GM18511 (cell line): ENCODE measurements at regions not wholly inside any gene's neighbourhood (a gene's known extent, or its start where the extent isn't known, plus 50 kb on each side); places are given as distances from the start of the nearest gene placed in this dataset.

ENCODE experiments used
- ATAC-seq: cut with Tn5 transposase; IDR thresholded peaks from one replicate; pipeline ENCODE4 v1.9.1; 2021; ENCODE audit warnings: mild to moderate bottlenecking, moderate library complexity; ENCODE audit not compliant: unreplicated experiment

- no peak for ATAC-seq
Measured at GRCh38 chr7:16065939-16066338, 355.4 kb downstream of the CRPPA start.

DNA sequence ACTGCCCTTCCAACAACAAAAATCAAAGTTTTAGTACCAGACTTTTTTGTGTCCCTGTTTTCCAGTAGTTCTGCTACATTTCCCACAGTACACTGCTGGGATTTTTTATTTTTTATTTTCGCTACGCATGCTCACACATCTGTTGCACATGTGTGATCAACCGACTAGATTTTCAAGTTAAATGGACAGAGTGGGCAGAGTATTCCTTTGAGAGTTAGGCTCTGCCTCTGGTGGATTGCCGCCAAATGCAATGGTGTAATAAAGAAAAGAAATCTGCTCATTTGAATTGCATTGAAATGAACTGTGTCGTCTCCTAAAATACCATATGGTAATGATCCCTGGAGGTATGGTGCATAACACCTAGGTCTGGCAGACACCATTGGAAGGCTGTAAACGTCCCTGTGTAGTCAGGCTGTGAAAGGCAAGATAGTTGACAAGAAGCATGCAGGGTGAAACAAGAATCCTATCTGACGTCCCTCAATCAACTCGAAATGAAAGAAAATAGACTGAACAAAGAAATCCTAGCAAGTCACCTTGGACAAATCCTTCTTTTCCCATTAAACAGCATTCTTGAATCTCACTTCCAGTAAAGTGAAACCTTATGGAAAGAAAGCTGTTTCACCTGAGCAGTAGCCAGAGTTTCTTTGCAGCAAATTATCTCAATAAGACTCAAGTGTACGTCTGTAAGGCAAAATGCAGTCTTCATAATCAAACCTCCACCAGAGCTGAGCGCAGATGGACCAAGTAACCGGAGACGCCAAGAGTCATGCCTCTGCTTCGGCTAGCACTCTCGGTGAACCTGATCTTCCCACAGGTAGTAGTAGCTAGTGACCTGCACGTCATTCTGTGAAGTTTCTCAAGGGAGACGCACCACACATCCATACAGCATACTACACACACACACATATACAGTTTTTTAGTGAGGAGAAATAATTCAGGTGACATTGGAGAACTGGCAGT lies 357.3 kb downstream of the CRPPA start:
- ATAC-seq, result no peak

GRCh38 chr7:16063221-16063620 lies 358.1 kb downstream of the CRPPA start:
- no peak for ATAC-seq

DNA sequence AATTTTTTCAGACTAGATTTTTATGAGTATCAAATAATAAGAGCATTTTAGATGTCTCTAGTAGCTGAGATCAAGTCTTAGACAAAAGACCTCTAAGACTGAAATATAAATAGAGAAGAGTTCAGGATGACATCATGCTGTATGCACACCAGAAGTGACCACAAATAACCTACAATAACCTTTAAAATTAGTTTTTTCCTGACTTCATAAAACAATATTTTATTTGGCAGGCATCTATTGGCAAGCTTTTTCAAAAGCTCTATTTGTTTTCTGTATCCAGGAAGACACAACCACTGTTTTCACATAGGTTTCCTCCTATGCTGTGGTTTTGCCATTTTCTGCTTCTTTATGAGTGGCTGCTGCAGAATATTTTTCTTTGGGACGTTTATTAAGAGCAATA lies 359.1 kb downstream of the CRPPA start:
- no peak for ATAC-seq

DNA sequence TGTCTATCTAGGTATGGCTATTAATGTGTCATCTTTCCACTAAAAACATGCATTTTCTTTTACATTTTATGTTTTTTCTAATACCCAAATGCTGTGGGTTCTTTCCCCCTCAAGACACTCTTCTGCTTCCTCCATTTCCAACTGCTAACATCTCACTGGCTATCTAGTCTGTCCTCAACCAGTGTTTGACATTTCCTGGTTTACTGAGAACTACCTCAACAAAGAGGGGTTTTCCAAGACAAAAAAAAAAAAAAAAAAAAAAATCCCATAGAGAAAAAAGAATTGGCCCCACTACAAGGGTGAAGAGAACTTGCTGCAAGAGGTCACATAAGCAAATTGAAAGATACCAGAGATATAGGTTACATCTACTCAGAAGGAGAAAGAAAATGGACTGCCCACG lies 359.7 kb downstream of the CRPPA start:
- no peak for ATAC-seq

GRCh38 chr7:16061011-16061410 lies 360.3 kb downstream of the CRPPA start:
- no peak for ATAC-seq

DNA sequence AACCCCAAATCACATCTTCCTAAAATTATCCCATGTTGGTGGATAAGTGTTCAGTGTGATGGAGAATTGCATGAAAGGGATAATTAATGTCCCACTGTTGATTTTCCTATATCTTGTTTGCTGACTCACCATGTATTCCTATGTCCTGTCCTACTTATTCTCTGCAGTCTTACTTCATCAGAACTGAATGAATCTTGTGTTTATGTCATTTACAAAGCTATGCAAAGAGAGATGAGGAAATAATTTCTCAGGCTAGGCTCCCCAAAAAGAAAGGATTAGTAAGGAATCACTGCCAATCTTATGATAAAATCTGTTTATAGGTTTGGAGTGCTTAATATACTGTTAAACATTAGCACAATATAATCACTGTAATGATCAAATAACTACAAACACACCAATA lies 360.8 kb downstream of the CRPPA start:
- no peak for ATAC-seq

DNA sequence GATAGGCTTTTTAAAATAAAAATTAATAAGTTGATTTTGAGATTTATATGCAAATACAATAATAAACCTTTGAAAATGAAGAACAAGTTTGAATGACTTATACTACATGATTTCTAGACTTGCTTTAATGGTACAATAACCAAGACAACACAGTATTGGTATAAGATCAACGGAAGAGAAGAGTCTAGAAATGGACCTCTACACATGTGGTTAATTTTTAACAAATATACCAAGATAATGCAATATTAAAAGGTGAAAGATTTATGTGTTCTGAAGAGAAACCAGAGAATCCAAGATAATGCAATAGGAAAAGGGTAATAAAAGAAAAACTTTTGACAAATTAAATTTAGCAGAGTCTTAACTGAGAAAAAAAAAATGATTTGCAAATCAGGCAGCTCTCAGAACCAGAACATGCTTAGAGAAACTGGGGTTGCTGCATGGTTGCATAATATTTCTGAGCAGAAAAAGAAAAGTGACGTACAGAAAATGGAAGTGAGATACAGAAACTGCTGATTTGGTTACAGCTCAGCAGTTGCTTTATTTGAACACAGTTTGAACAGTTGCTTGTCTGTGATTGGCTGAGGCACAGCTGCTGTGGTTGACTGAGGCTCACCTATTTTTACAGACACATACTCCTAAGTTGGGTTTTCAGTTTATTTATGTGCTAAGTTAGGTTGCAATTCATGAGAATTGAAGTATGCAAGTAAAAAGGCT lies 365.9 kb downstream of the CRPPA start:
- peak; percentile 86 for ATAC-seq

DNA sequence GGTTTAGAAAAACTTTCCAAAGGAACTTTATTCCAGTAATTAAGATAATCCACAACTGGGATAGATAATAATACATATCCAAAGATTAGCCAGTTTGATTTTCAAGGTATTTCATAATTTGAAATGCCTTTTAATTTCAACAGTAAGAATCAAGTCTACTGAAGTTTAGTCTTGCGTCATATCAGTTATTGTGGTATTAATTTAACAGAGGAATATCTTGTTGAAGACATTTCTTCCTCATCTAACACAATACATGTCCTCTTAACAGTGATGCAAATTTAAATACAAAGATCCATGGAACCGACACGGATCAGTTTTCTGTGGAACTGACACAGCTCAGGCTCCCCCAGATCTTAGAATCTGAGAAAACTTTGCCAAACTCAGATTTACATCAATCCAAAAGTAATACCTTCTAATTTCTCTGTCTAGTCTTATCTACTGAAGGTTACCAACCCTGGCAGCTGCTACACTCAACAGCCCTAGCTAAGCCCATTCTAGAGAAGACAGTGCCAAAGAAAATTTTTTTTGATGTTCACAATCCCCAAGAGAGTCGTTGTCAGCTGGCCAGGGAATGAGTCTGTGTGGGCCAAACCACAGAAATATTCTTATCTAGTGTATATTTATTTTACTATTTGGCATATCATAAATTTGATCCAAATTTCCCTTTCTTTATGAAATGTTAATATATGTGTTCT lies 365.2 kb upstream of the MEOX2 start:
- ATAC-seq, result no peak

DNA sequence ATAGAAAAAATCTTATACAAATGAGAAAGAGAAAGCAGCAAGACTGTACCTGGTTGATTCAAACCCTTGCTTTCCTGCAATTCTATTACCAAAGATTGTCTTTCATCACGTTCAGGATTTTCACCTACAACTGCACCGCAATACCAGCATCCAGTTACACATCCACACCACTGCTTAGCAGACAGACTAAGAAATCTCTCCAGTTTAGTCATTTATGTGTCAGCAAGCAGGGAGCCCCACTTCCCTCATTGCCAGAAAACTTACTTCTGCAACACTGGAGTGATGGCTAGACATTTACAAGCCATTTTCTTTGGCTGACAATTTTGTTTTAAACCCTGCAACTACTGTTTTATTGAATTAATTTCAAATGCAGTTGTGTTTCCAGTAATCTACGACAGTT lies 359.6 kb upstream of the MEOX2 start:
- no peak for ATAC-seq

- no peak for ATAC-seq
Measured at GRCh38 chr7:16045296-16045695, 358.8 kb upstream of the MEOX2 start.

- ATAC-seq, result no peak
Measured at GRCh38 chr7:16044645-16045044, 358.2 kb upstream of the MEOX2 start.

- ATAC-seq, result no peak
Measured at GRCh38 chr7:16040346-16040745, 353.9 kb upstream of the MEOX2 start.

DNA sequence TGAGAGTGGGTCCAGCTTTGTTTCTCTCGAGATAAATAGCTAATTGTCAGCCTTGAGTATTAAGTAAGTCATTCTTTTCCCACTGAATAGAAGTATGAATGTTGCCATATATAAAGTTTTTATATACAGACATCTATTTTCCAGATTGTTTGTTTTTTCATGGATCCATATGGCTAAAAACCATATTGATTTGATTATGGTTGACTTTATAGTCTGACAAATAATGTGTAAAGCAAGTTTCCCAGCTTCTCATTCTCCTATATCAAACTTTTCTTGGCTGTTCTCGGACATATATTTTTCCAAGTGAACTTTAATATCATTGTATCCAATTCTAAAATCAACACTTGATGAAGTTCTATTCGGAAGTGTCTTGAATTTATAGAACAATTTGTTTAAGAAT lies 352.4 kb upstream of the MEOX2 start:
- no peak for ATAC-seq

- no peak for ATAC-seq
Measured at GRCh38 chr7:16035392-16035791, 348.9 kb upstream of the MEOX2 start.

DNA sequence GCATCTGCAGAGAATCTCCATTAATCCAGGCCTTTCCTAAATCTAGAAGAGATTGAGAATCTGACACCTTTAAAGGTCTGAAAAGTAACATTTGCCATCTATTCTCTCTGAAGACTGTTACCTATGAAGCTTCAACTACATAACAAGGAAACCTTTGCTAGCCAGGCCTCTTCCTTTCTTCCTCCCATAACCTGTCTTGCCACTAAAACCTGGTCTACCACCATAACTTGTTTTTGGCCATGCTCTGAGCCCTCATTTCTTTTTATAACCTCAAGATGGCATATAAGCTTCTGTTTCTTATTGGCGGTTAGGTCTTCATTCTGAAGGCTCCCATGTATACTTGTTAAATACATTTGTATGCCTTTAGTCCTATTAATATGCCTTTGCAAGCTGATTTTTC lies 348.4 kb upstream of the MEOX2 start:
- ATAC-seq, result no peak

- no peak for ATAC-seq
Measured at GRCh38 chr7:16034353-16034752, 347.9 kb upstream of the MEOX2 start.

DNA sequence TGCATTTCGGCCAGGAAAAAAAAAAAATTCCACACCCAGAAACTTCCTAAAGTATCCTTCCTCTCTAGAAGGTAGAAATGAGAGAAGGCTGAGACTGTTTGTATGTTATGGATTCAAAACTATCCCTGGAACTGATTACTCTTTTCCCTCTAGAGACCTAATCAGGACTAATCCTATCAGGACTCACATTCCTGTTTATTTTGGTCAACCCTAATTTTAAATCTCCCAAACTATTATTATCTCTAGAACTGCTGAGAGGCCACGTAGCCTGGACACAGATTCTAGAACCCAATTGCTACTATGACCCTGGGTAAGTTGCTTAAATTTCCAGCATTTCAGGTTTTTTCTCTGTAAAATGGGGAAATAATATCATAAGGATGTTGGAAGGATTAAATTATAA lies 346.8 kb upstream of the MEOX2 start:
- no peak for ATAC-seq

DNA sequence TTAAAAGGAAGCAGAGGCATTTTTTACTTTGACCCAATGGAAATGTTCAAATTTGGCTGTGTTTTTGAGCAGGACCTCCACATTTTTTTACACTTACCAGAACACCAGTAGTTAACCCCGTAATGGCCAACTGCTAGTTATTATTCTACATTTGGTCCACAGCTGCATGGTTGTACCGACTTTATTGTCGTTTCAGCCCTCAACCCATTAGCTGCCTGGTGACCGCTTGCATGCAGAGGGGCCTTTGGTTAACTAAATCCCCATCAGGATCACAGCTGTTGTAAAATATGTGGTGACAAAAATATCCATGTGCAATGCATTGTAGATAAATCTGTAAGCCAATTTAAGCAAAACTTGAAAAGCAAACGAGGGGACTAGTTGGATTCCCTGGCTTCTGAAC lies 342.2 kb upstream of the MEOX2 start:
- no peak for ATAC-seq

- no peak for ATAC-seq
Measured at GRCh38 chr7:16028103-16028502, 341.6 kb upstream of the MEOX2 start.

DNA sequence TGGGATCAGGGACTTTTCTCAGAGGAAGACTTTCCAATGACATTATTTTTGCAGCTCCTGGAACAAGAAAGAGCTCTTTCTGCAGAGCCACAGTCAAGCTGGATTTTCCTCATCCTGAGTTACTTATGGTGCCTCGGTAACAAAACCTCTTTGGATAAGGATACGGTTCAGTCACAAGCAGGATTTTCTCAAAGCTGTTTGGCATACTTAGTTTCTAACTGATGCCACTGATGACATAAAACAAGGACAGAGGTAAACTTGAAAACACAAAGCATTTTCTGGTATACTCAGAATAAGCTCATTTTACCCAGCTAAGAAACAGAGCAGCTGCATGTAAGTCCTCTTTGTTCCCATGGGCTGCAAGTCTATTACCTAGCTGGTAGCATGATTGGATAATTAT lies 340.9 kb upstream of the MEOX2 start:
- ATAC-seq, result no peak
